ENCODE measurements at regions not wholly inside any gene's neighbourhood (a gene's known extent, or its start where the extent isn't known, plus 50 kb on each side); places are given as distances from the start of the nearest gene placed in this dataset.

DNA sequence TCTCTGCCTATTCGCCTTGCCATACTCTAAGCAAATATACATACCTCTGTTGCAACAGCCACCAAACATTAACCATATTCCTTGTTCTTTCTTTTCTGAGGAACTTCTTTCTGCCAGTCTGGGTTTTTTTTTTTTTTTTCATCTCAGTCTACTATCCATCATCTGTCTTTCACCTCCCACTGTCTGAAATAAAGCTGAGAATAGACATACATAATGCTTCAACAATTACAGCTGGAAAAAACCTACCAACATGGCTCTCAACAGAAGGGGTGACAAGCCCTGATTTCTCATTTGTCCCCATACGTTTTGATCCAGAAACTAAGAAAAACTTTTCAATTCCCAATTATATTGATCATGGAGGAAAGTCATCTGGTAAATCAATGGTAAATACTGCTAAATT lies 728.8 kb upstream of the POU3F3 start:
- Histone ChIP-seq H2AFZ (replicated peaks) (no peak overlapping the region), H3K27me3 (no peaks in the 10 kb centered on the region), H3K9me3 (ENCODE audit: low read depth) (no peaks in the 10 kb centered on the region), H3K4me3 (no peak overlapping the region), H3K36me3 (no peaks in the 10 kb centered on the region), H3F3A (ENCODE audit: low read depth) (no peaks in the 10 kb centered on the region), H3K4me1 (peaks cover 6% of the 10 kb centered on the region), H3K4me2 (no peak overlapping the region), H3K79me2 (ENCODE audit: low read depth) (no peaks in the 10 kb centered on the region), H4K20me1 (ENCODE audit: low read depth) (no peaks in the 10 kb centered on the region), H3K9ac (no peak overlapping the region), H3K27ac (no peak overlapping the region)
- no peak for TF ChIP-seq CTCF (IDR thresholded peaks at IDR 0.05)
- TF ChIP-seq EZH2 (IDR thresholded peaks at IDR 0.05) = no peak
- no peak for TF ChIP-seq EZH2phosphoT487 (IDR thresholded peaks at IDR 0.05)
- Mint-ChIP-seq H3K9me3 (no peaks in the 10 kb centered on the region), H3K4me1 (peaks cover 9% of the 10 kb centered on the region), H3K27ac (no peak overlapping the region), H3K27me3 (ENCODE audit: insufficient read depth, low read depth) (peaks cover 4% of the 10 kb centered on the region), H3K36me3 (no peaks in the 10 kb centered on the region), H3K4me3 (no peak overlapping the region)
- no peak for DNase-seq (ENCODE audit: low spot score)

GRCh38 chr2:104127049-104127770 lies 726.7 kb upstream of the POU3F3 start:
- no peak for DNase-seq (ENCODE audit: low spot score)
- no peaks in the 10 kb centered on the region for H3K9me3 Mint-ChIP-seq
- H3F3A ChIP-seq (ENCODE audit: low read depth) = no peaks in the 10 kb centered on the region
- TF ChIP-seq CTCF (IDR thresholded peaks at IDR 0.05) = no peak
- no peak for TF ChIP-seq EZH2 (IDR thresholded peaks at IDR 0.05)
- TF ChIP-seq EZH2phosphoT487 (IDR thresholded peaks at IDR 0.05) = no peak
- H3K4me1 Mint-ChIP-seq = no peaks in the 10 kb centered on the region
- H3K4me1 ChIP-seq = peaks cover 6% of the 10 kb centered on the region
- H3K27me3 ChIP-seq = no peaks in the 10 kb centered on the region
- no peak overlapping the region for H3K4me3 Mint-ChIP-seq
- H4K20me1 ChIP-seq (ENCODE audit: low read depth) = no peaks in the 10 kb centered on the region
- H3K27me3 Mint-ChIP-seq (ENCODE audit: insufficient read depth, low read depth) = peaks cover 2% of the 10 kb centered on the region
- H3K27ac ChIP-seq = no peak overlapping the region
- no peak overlapping the region for H3K27ac Mint-ChIP-seq
- H3K4me2 ChIP-seq = no peak overlapping the region
- no peak overlapping the region for H3K4me3 ChIP-seq
- H3K9me3 ChIP-seq (ENCODE audit: low read depth) = no peaks in the 10 kb centered on the region
- H2AFZ ChIP-seq (replicated peaks) = no peak overlapping the region
- H3K79me2 ChIP-seq (ENCODE audit: low read depth) = no peaks in the 10 kb centered on the region
- H3K9ac ChIP-seq = no peak overlapping the region
- no peaks in the 10 kb centered on the region for H3K36me3 ChIP-seq
- H3K36me3 Mint-ChIP-seq = no peaks in the 10 kb centered on the region

GRCh38 chr2:104140361-104140760 lies 713.6 kb upstream of the POU3F3 start:
- H3K4me1 Mint-ChIP-seq = peaks cover 4% of the 10 kb centered on the region
- no peak overlapping the region for H3K4me2 ChIP-seq
- no peaks in the 10 kb centered on the region for H3F3A ChIP-seq (ENCODE audit: low read depth)
- H3K4me3 Mint-ChIP-seq = no peak overlapping the region
- H3K27me3 ChIP-seq = no peaks in the 10 kb centered on the region
- no peaks in the 10 kb centered on the region for H3K79me2 ChIP-seq (ENCODE audit: low read depth)
- no peaks in the 10 kb centered on the region for H4K20me1 ChIP-seq (ENCODE audit: low read depth)
- H3K9me3 Mint-ChIP-seq = no peaks in the 10 kb centered on the region
- H3K9ac ChIP-seq = no peak overlapping the region
- no peak overlapping the region for H2AFZ ChIP-seq (replicated peaks)
- H3K36me3 Mint-ChIP-seq = no peaks in the 10 kb centered on the region
- TF ChIP-seq CTCF (IDR thresholded peaks at IDR 0.05) = no peak
- TF ChIP-seq EZH2phosphoT487 (IDR thresholded peaks at IDR 0.05) = no peak
- no peak for TF ChIP-seq EZH2 (IDR thresholded peaks at IDR 0.05)
- no peaks in the 10 kb centered on the region for H3K4me1 ChIP-seq
- no peaks in the 10 kb centered on the region for H3K9me3 ChIP-seq (ENCODE audit: low read depth)
- H3K27ac ChIP-seq = no peak overlapping the region
- H3K4me3 ChIP-seq = no peak overlapping the region
- no peaks in the 10 kb centered on the region for H3K36me3 ChIP-seq
- no peaks in the 10 kb centered on the region for H3K27me3 Mint-ChIP-seq (ENCODE audit: insufficient read depth, low read depth)
- no peak for DNase-seq (ENCODE audit: low spot score)
- H3K27ac Mint-ChIP-seq = no peak overlapping the region

All from neural progenitor cell (in vitro differentiated cells).